Gastrocnemius medialis (tissue), 4 donors: ENCODE measurements at regions not wholly inside any gene's neighbourhood (a gene's known extent, or its start where the extent isn't known, plus 50 kb on each side); places are given as distances from the start of the nearest gene placed in this dataset.

Experiments used
- CTCF ChIP-seq, 5 experiments: fragments of 450-650 bp in 3 of 5; fragments of 200-600 bp in 2 of 5; sonication (generic) in 2 of 5; IDR thresholded peaks in 4 of 5; conservative IDR thresholded peaks in 1 of 5; 1 replicate in 4 of 5; 2 replicates in 1 of 5; pipeline ENCODE4 v1.5.1; 2016 to 2019; ENCODE audit warnings: antibody characterized with exemption in 5 of 5, mild to moderate bottlenecking in 3 of 5, moderate library complexity in 3 of 5
- POLR2A ChIP-seq, 2 donors: fragments of 450-650 bp; IDR thresholded peaks; one replicate each; pipeline ENCODE4 v1.6.1; 2017; ENCODE audit warnings: antibody characterized with exemption in 2 of 2, mild to moderate bottlenecking in 2 of 2, moderate library complexity in 2 of 2

- no peak for TF ChIP-seq CTCF (IDR thresholded peaks at IDR 0.05 in 4 of 5, conservative IDR thresholded peaks at IDR 0.05 in 1 of 5)
- TF ChIP-seq POLR2A (IDR thresholded peaks at IDR 0.05): no peak
Measured at GRCh38 chr7:88586219-88586618, 173.3 kb upstream of the ZNF804B start.
